ENCODE measurements at regions not wholly inside any gene's neighbourhood (a gene's known extent, or its start where the extent isn't known, plus 50 kb on each side); places are given as distances from the start of the nearest gene placed in this dataset.

DNA sequence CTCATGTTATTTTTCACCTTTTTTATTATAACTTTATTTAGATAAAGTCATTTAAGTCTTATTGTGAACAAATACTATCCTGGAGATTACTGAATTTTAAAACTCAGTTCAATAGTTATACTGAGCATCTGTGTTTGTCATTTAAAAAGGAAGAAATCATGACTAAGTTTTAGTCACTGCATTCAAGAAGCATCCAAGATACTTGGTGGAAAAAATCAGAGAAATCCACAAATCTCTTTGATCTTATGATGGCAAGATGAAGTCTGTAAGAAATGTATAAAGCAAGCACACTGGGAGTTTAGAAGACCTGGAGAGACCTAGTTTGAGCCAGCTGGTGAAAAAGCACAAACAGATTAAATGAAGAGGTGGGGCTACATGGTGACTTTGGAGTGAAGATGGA is 529.8 kb upstream of the IGFBP3 start:
- TF ChIP-seq, protein P1, sequence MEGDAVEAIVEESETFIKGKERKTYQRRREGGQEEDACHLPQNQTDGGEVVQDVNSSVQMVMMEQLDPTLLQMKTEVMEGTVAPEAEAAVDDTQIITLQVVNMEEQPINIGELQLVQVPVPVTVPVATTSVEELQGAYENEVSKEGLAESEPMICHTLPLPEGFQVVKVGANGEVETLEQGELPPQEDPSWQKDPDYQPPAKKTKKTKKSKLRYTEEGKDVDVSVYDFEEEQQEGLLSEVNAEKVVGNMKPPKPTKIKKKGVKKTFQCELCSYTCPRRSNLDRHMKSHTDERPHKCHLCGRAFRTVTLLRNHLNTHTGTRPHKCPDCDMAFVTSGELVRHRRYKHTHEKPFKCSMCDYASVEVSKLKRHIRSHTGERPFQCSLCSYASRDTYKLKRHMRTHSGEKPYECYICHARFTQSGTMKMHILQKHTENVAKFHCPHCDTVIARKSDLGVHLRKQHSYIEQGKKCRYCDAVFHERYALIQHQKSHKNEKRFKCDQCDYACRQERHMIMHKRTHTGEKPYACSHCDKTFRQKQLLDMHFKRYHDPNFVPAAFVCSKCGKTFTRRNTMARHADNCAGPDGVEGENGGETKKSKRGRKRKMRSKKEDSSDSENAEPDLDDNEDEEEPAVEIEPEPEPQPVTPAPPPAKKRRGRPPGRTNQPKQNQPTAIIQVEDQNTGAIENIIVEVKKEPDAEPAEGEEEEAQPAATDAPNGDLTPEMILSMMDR (IDR thresholded peaks at IDR 0.05; ENCODE audit: insufficient read depth, low read length, missing control alignments): no peak
- no peak overlapping the region for H3K4me3 ChIP-seq (ENCODE audit: low read depth, low read length)
- POLR2A ChIA-PET: interaction anchor here (0.6 kb wide), 1 partner anchor 16 kb away, joined by 3 read pairs; no protein-coding TSS in a partner anchor
- CTCF ChIA-PET: interaction anchor here (2.1 kb wide), 1 partner anchor 528 kb away, joined by 6 read pairs; no protein-coding TSS in a partner anchor
- no peak for DNase-seq (ENCODE audit: low read depth, low spot score)

DNA sequence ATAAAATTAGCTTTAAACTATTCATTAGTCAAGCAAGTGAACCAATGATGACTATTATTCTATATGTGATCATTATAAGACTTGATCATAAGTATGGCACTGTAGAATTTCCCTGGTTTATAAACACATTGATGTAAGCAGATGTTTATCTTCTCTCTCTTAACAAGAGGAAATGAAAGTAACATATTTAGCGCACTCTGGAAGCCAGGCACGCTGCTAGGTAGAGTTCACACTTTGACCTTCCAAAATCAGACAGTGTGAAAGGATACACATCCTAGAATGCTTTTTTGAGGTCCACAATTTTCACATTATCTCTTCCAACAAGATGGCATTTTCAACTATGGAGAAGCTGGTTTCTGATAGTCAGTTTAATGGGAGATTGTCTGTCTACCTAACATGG is 529.4 kb upstream of the IGFBP3 start:
- ChIA-PET CTCF (interaction anchor here (0.8 to 2.1 kb wide), 2 partner anchors 35 to 528 kb away, joined by 3 to 6 read pairs; no protein-coding TSS in a partner anchor), POLR2A (interaction anchor here (0.6 kb wide), 1 partner anchor 15 kb away, joined by 3 read pairs; no protein-coding TSS in a partner anchor)
- DNase-seq (ENCODE audit: low read depth, low spot score): no peak
- no peak overlapping the region for H3K4me3 ChIP-seq (ENCODE audit: low read depth, low read length)
- TF ChIP-seq, protein P1 (IDR thresholded peaks at IDR 0.05; ENCODE audit: insufficient read depth, low read length, missing control alignments): no peak

DNA sequence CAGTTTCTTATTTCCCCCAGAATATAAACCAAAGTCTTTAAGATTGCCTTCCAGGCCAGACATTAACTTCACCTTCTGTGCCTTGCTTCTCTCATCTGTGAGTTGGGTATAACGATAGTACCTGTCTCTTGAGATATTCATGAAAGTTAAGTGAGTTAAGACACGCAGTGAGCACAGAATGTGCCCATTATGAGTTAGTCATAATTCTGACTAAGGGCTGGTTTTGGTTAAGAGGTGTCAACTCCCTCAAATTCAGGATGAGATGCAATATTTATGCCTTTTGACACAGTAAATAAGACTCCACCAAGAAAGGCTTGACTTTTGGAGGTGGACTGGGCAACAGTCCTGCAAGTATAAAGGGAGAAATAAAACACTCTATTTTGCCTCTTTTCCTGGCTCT is 528.7 kb upstream of the IGFBP3 start:
- ChIA-PET CTCF (interaction anchor here (0.8 to 2.1 kb wide), 2 partner anchors 36 to 527 kb away, joined by 3 to 6 read pairs; no protein-coding TSS in a partner anchor), POLR2A (no interaction called here)
- no peak overlapping the region for H3K4me3 ChIP-seq (ENCODE audit: low read depth, low read length)
- TF ChIP-seq, protein P1 (IDR thresholded peaks at IDR 0.05; ENCODE audit: insufficient read depth, low read length, missing control alignments): no peak
- DNase-seq (ENCODE audit: low read depth, low spot score): no peak

DNA sequence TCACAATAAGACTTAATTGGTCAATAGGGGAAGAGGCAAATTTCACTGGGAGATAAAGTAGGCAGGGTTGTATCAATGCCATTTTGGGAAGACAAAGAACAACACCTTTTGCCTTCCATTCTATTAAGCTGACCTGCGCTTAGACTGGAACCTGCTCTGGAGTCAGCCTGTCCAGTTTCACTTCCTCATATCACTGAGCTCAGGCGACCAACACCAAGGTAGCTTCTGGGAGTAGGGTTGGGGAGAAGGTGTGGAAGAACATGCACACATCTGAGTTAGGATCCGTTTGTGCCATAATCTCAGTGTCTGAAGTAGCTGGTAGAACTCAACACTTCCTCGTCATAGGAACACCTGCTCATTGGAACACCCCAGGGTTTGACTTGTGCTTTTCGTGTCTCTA is 527.4 kb upstream of the IGFBP3 start:
- ChIA-PET CTCF (interaction anchor here (1.0 kb wide), 1 partner anchor 8 kb away, joined by 3 read pairs; no protein-coding TSS in a partner anchor), POLR2A (no interaction called here)
- TF ChIP-seq, protein P1 (IDR thresholded peaks at IDR 0.05; ENCODE audit: insufficient read depth, low read length, missing control alignments): no peak
- no peak for DNase-seq (ENCODE audit: low read depth, low spot score)
- H3K4me3 ChIP-seq (ENCODE audit: low read depth, low read length): no peak overlapping the region

DNA sequence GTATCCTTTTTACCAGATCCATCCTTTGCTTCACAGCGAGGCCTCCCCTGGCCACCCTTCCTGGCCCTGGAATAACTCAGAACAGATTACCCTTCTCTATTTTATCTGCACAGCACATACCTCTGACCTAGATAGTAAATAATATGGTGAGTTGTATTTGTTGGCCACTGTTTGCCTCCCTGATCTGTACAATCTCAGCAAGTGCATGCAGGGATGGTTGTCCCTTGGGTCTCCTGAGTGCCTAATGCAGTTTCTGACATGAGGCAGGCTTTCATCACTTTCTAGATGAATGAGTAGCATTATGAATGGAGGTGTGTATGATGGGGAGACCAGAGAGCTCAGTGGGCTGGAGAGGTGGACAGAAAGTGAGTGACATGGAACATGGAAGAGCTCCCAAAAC is 525.1 kb upstream of the IGFBP3 start:
- CTCF ChIA-PET: no interaction called here
- TF ChIP-seq, protein P1 (IDR thresholded peaks at IDR 0.05; ENCODE audit: insufficient read depth, low read length, missing control alignments): no peak
- no peak overlapping the region for H3K4me3 ChIP-seq (ENCODE audit: low read depth, low read length)
- POLR2A ChIA-PET: no interaction called here
- DNase-seq (ENCODE audit: low read depth, low spot score): no peak

DNA sequence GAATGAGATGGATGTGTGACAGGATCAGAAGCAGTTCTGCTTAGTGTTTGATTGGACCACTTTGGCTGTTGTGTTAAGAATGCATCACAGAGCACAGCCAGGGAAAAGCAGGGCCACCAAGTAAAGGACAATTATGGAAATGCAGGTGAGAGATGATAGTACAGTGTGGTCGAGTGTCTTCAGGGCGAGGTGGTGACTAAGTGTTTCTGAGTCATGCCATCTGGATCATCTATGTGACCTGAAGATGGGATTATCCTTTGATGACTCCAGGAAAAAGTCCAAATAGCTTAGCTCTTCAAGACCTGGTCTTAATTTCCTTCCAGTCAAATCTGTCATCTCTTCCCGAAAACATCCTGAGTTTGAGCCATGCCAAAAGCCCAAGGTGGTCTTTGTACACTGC is 523.2 kb upstream of the IGFBP3 start:
- H3K4me3 ChIP-seq (ENCODE audit: low read depth, low read length): no peak overlapping the region
- TF ChIP-seq, protein P1 (IDR thresholded peaks at IDR 0.05; ENCODE audit: insufficient read depth, low read length, missing control alignments): no peak
- ChIA-PET CTCF (no interaction called here), POLR2A (no interaction called here)
- no peak for DNase-seq (ENCODE audit: low read depth, low spot score)

All from AG04449 (cell line).